ENCODE measurements at regions not wholly inside any gene's neighbourhood (a gene's known extent, or its start where the extent isn't known, plus 50 kb on each side); places are given as distances from the start of the nearest gene placed in this dataset.

- Histone ChIP-seq H4K8ac (ENCODE audit: low read depth, low read length) (no peak overlapping the region), H3K79me1 (ENCODE audit: low read length) (no peaks in the 10 kb centered on the region), H3K36me3 (ENCODE audit: control insufficient read depth in 1 of 2, insufficient read depth in 2 of 2, low read length in 2 of 2) (no peaks in the 10 kb centered on the region), H3K18ac (ENCODE audit: low read length) (no peak overlapping the region), H2BK120ac (ENCODE audit: insufficient read depth, low read length, poor library complexity) (no peak overlapping the region), H3K27me3 (ENCODE audit: insufficient read depth, low read length) (no peaks in the 10 kb centered on the region), H3K27ac (ENCODE audit: low read depth, low read length) (no peak overlapping the region), H3K79me2 (ENCODE audit: control insufficient read depth, insufficient read depth, low read length, poor library complexity) (no peaks in the 10 kb centered on the region), H3K9me3 (ENCODE audit: insufficient read depth, low read depth, low read length) (no peaks in the 10 kb centered on the region), H3K4ac (ENCODE audit: low read depth, low read length) (no peak overlapping the region), H3K4me1 (ENCODE audit: control insufficient read depth in 1 of 2, insufficient read depth in 2 of 2, low read length in 2 of 2) (no peaks in the 10 kb centered on the region), H4K91ac (ENCODE audit: low read depth, low read length) (no peak overlapping the region), H3K4me3 (ENCODE audit: low read depth, low read length) (no peak overlapping the region), H2BK12ac (ENCODE audit: low read length) (no peak overlapping the region), H4K12ac (ENCODE audit: low read depth, low read length) (no peak overlapping the region), H3K14ac (ENCODE audit: low read length) (no peak overlapping the region), H2AK5ac (ENCODE audit: low read length) (no peak overlapping the region), H2AFZ (ENCODE audit: insufficient read depth, low read length, poor library complexity) (no peak overlapping the region), H3K23ac (ENCODE audit: low read length) (no peak overlapping the region), H3K9ac (ENCODE audit: low read length) (no peak overlapping the region), H3K4me2 (ENCODE audit: low read length) (no peak overlapping the region), H2BK5ac (ENCODE audit: low read depth, low read length, poor library complexity) (no peak overlapping the region)
- no peak for DNase-seq
- no CpG with 5 or more reads among the region's 4 CpGs for WGBS (ENCODE audit: extremely low coverage, insufficient coverage, insufficient read length)
Observed at GRCh38 chr2:8496079-8496478, 185.8 kb upstream of the ID2 start.

GRCh38 chr2:8496617-8497016 is 185.2 kb upstream of the ID2 start:
- H2AK5ac ChIP-seq (ENCODE audit: low read length), result no peak overlapping the region
- H4K8ac ChIP-seq (ENCODE audit: low read depth, low read length), result no peak overlapping the region
- H3K23ac ChIP-seq (ENCODE audit: low read length), result no peak overlapping the region
- no peak overlapping the region for H4K91ac ChIP-seq (ENCODE audit: low read depth, low read length)
- no peak overlapping the region for H3K9ac ChIP-seq (ENCODE audit: low read length)
- H3K79me2 ChIP-seq (ENCODE audit: control insufficient read depth, insufficient read depth, low read length, poor library complexity), result no peaks in the 10 kb centered on the region
- no peak overlapping the region for H4K12ac ChIP-seq (ENCODE audit: low read depth, low read length)
- no peak overlapping the region for H3K18ac ChIP-seq (ENCODE audit: low read length)
- no peak overlapping the region for H2AFZ ChIP-seq (ENCODE audit: insufficient read depth, low read length, poor library complexity)
- no peak overlapping the region for H3K4ac ChIP-seq (ENCODE audit: low read depth, low read length)
- H3K79me1 ChIP-seq (ENCODE audit: low read length), result no peaks in the 10 kb centered on the region
- no CpG with 5 or more reads among the region's 4 CpGs for WGBS (ENCODE audit: extremely low coverage, insufficient coverage, insufficient read length)
- H3K4me1 ChIP-seq (ENCODE audit: control insufficient read depth in 1 of 2, insufficient read depth in 2 of 2, low read length in 2 of 2), result no peaks in the 10 kb centered on the region
- no peak overlapping the region for H3K14ac ChIP-seq (ENCODE audit: low read length)
- no peak overlapping the region for H3K27ac ChIP-seq (ENCODE audit: low read depth, low read length)
- H3K36me3 ChIP-seq (ENCODE audit: control insufficient read depth in 1 of 2, insufficient read depth in 2 of 2, low read length in 2 of 2), result no peaks in the 10 kb centered on the region
- H2BK120ac ChIP-seq (ENCODE audit: insufficient read depth, low read length, poor library complexity), result no peak overlapping the region
- no peak overlapping the region for H2BK5ac ChIP-seq (ENCODE audit: low read depth, low read length, poor library complexity)
- DNase-seq, result no peak
- H3K4me2 ChIP-seq (ENCODE audit: low read length), result no peak overlapping the region
- no peak overlapping the region for H2BK12ac ChIP-seq (ENCODE audit: low read length)
- no peaks in the 10 kb centered on the region for H3K27me3 ChIP-seq (ENCODE audit: insufficient read depth, low read length)
- H3K9me3 ChIP-seq (ENCODE audit: insufficient read depth, low read depth, low read length), result no peaks in the 10 kb centered on the region
- no peak overlapping the region for H3K4me3 ChIP-seq (ENCODE audit: low read depth, low read length)

GRCh38 chr2:8498994-8499393 is 182.9 kb upstream of the ID2 start:
- H3K4ac ChIP-seq (ENCODE audit: low read depth, low read length), result no peak overlapping the region
- no peaks in the 10 kb centered on the region for H3K4me1 ChIP-seq (ENCODE audit: control insufficient read depth in 1 of 2, insufficient read depth in 2 of 2, low read length in 2 of 2)
- DNase-seq, result no peak
- no peak overlapping the region for H2BK12ac ChIP-seq (ENCODE audit: low read length)
- H3K9ac ChIP-seq (ENCODE audit: low read length), result no peak overlapping the region
- H2BK5ac ChIP-seq (ENCODE audit: low read depth, low read length, poor library complexity), result no peak overlapping the region
- H3K79me2 ChIP-seq (ENCODE audit: control insufficient read depth, insufficient read depth, low read length, poor library complexity), result no peaks in the 10 kb centered on the region
- H3K23ac ChIP-seq (ENCODE audit: low read length), result no peak overlapping the region
- no peak overlapping the region for H3K4me2 ChIP-seq (ENCODE audit: low read length)
- no peak overlapping the region for H3K4me3 ChIP-seq (ENCODE audit: low read depth, low read length)
- no peak overlapping the region for H2BK120ac ChIP-seq (ENCODE audit: insufficient read depth, low read length, poor library complexity)
- no peaks in the 10 kb centered on the region for H3K27me3 ChIP-seq (ENCODE audit: insufficient read depth, low read length)
- H2AFZ ChIP-seq (ENCODE audit: insufficient read depth, low read length, poor library complexity), result no peak overlapping the region
- no peak overlapping the region for H4K91ac ChIP-seq (ENCODE audit: low read depth, low read length)
- no peaks in the 10 kb centered on the region for H3K9me3 ChIP-seq (ENCODE audit: insufficient read depth, low read depth, low read length)
- WGBS (ENCODE audit: extremely low coverage, insufficient coverage, insufficient read length), result no CpG with 5 or more reads among the region's 3 CpGs
- H3K14ac ChIP-seq (ENCODE audit: low read length), result no peak overlapping the region
- no peak overlapping the region for H4K8ac ChIP-seq (ENCODE audit: low read depth, low read length)
- H3K36me3 ChIP-seq (ENCODE audit: control insufficient read depth in 1 of 2, insufficient read depth in 2 of 2, low read length in 2 of 2), result no peaks in the 10 kb centered on the region
- H3K79me1 ChIP-seq (ENCODE audit: low read length), result no peaks in the 10 kb centered on the region
- no peak overlapping the region for H3K18ac ChIP-seq (ENCODE audit: low read length)
- no peak overlapping the region for H3K27ac ChIP-seq (ENCODE audit: low read depth, low read length)
- no peak overlapping the region for H4K12ac ChIP-seq (ENCODE audit: low read depth, low read length)
- H2AK5ac ChIP-seq (ENCODE audit: low read length), result no peak overlapping the region

GRCh38 chr2:8500124-8501054 is 181.5 kb upstream of the ID2 start:
- no CpG with 5 or more reads among the region's 13 CpGs for WGBS (ENCODE audit: extremely low coverage, insufficient coverage, insufficient read length)

More at GRCh38 chr2:8500124-8501054, 181.5 kb upstream of the ID2 start:
- no peaks in the 10 kb centered on the region for H3K36me3 ChIP-seq (ENCODE audit: control insufficient read depth in 1 of 2, insufficient read depth in 2 of 2, low read length in 2 of 2)
- no peak for DNase-seq
- no peak overlapping the region for H4K91ac ChIP-seq (ENCODE audit: low read depth, low read length)
- no peak overlapping the region for H3K4me2 ChIP-seq (ENCODE audit: low read length)
- no peak overlapping the region for H3K23ac ChIP-seq (ENCODE audit: low read length)
- H3K27me3 ChIP-seq (ENCODE audit: insufficient read depth, low read length), result no peaks in the 10 kb centered on the region
- no peak overlapping the region for H3K4me3 ChIP-seq (ENCODE audit: low read depth, low read length)
- H3K4me1 ChIP-seq (ENCODE audit: control insufficient read depth in 1 of 2, insufficient read depth in 2 of 2, low read length in 2 of 2), result no peaks in the 10 kb centered on the region
- H4K8ac ChIP-seq (ENCODE audit: low read depth, low read length), result no peak overlapping the region
- no peak overlapping the region for H2BK120ac ChIP-seq (ENCODE audit: insufficient read depth, low read length, poor library complexity)
- no peak overlapping the region for H2AFZ ChIP-seq (ENCODE audit: insufficient read depth, low read length, poor library complexity)
- H2BK12ac ChIP-seq (ENCODE audit: low read length), result no peak overlapping the region
- no peak overlapping the region for H3K18ac ChIP-seq (ENCODE audit: low read length)
- peak overlapping the region; percentile 24 for H2AK5ac ChIP-seq (ENCODE audit: low read length)
- H4K12ac ChIP-seq (ENCODE audit: low read depth, low read length), result no peak overlapping the region
- no peak overlapping the region for H3K27ac ChIP-seq (ENCODE audit: low read depth, low read length)
- H3K79me2 ChIP-seq (ENCODE audit: control insufficient read depth, insufficient read depth, low read length, poor library complexity), result no peaks in the 10 kb centered on the region
- no peaks in the 10 kb centered on the region for H3K79me1 ChIP-seq (ENCODE audit: low read length)
- H3K4ac ChIP-seq (ENCODE audit: low read depth, low read length), result no peak overlapping the region
- H2BK5ac ChIP-seq (ENCODE audit: low read depth, low read length, poor library complexity), result no peak overlapping the region
- H3K9me3 ChIP-seq (ENCODE audit: insufficient read depth, low read depth, low read length), result no peaks in the 10 kb centered on the region
- H3K9ac ChIP-seq (ENCODE audit: low read length), result no peak overlapping the region
- H3K14ac ChIP-seq (ENCODE audit: low read length), result no peak overlapping the region

Measured in trophoblast cell (in vitro differentiated cells and primary cell).